H1 (cell line): ENCODE measurements at regions not wholly inside any gene's neighbourhood (a gene's known extent, or its start where the extent isn't known, plus 50 kb on each side); places are given as distances from the start of the nearest gene placed in this dataset.

Experiments used
- CTCF ChIA-PET: fragments of 300-600 bp; sonication (Branson Sonifier 250); formaldehyde crosslinking; loops from one replicate; lab custom pipeline; 2021; ENCODE audit not compliant: partially characterized antibody; lab: Charles Lee
- POLR2A ChIA-PET: fragments of 300-600 bp; sonication (Branson Sonifier 250); formaldehyde crosslinking; loops from one replicate; lab custom pipeline; 2021; ENCODE audit warnings: inconsistent platforms; ENCODE audit not compliant: partially characterized antibody; lab: Charles Lee
- DNase-seq, 2 experiments: peaks; one replicate each; pipeline versions ENCODE4 v3.0.0 to v3.0.0-alpha.2; 2010 to 2022; ENCODE audit warnings: low spot score in 2 of 2, low read depth in 1 of 2, mixed read lengths in 1 of 2
- FAIRE-seq: peaks from 2 replicates; lab custom pipeline; 2011; peaks lifted over from hg19 to GRCh38; lab: Jason Lieb, UNC
- H2AFZ ChIP-seq: 2 replicates; pipeline ENCODE4 v1.8.1; 2012; ENCODE audit warnings: low read length, inconsistent platforms
- H2AK5ac ChIP-seq: 2 replicates; pipeline ENCODE4 v1.6.1; 2013; ENCODE audit warnings: low read depth, low read length
- H2BK120ac ChIP-seq: replicated peaks from 2 replicates; pipeline ENCODE3; 2013; ENCODE audit warnings: low read depth, low read length, inconsistent platforms
- H2BK12ac ChIP-seq: 2 replicates; pipeline ENCODE4 v1.6.1; 2013; ENCODE audit warnings: low read depth, low read length
- H2BK15ac ChIP-seq: 2 replicates; pipeline ENCODE4 v1.6.1; 2013; ENCODE audit warnings: low read length
- H2BK20ac ChIP-seq: 2 replicates; pipeline ENCODE4 v1.6.1; 2013; ENCODE audit warnings: low read length
- H2BK5ac ChIP-seq: 2 replicates; pipeline ENCODE4 v1.6.1; 2013; ENCODE audit warnings: low read depth, low read length
- H3K14ac ChIP-seq: 2 replicates; pipeline ENCODE4 v1.6.1; 2013; ENCODE audit warnings: inconsistent platforms; ENCODE audit not compliant: insufficient read length
- H3K18ac ChIP-seq: 2 replicates; pipeline ENCODE4 v1.6.1; 2013; ENCODE audit warnings: low read length; ENCODE audit errors: extremely low read depth
- H3K23ac ChIP-seq: 2 replicates; pipeline ENCODE4 v1.6.1; 2013; ENCODE audit warnings: inconsistent platforms; ENCODE audit not compliant: insufficient read length
- H3K23me2 ChIP-seq: 2 replicates; pipeline ENCODE4 v1.6.1; 2013; ENCODE audit warnings: low read depth, low read length
- H3K27ac ChIP-seq: 2 replicates; pipeline ENCODE4 v1.6.1; 2011; ENCODE audit warnings: low read depth, low read length, inconsistent platforms
- H3K27me3 ChIP-seq, 4 experiments: replicated peaks in 1 of 4; 1 replicate in 1 of 4; 2 replicates in 3 of 4; pipeline versions ENCODE4 v1.6.1 to v1.8.1; 2011 to 2013; ENCODE audit warnings: low read length in 3 of 4, mild to moderate bottlenecking in 3 of 4, inconsistent platforms in 2 of 4, mixed read lengths in 2 of 4, moderate library complexity in 1 of 4; ENCODE audit not compliant: control insufficient read depth in 3 of 4, insufficient read depth in 3 of 4; ENCODE audit errors: extremely low read depth in 1 of 4
- H3K36me3 ChIP-seq, 4 experiments: 2 replicates each; pipeline versions ENCODE4 v1.6.1 to v1.8.1; 2011 to 2013; ENCODE audit warnings: mild to moderate bottlenecking in 4 of 4, low read length in 3 of 4, moderate library complexity in 2 of 4, control low read depth in 1 of 4, inconsistent platforms in 1 of 4; ENCODE audit not compliant: insufficient read depth in 4 of 4, control insufficient read depth in 2 of 4
- H3K4ac ChIP-seq: replicated peaks from 2 replicates; pipeline ENCODE3; 2013; ENCODE audit warnings: low read length, low read depth, mixed read lengths, inconsistent platforms; ENCODE audit not compliant: insufficient read length
- H3K4me1 ChIP-seq, 4 experiments: replicated peaks in 1 of 4; 1 replicate in 1 of 4; 2 replicates in 3 of 4; pipeline versions ENCODE4 v1.6.1 to v1.8.1; 2011 to 2013; ENCODE audit warnings: low read length in 3 of 4, inconsistent platforms in 2 of 4, mixed read lengths in 1 of 4; ENCODE audit not compliant: insufficient read depth in 4 of 4, control insufficient read depth in 3 of 4
- H3K4me2 ChIP-seq, 2 experiments: 2 replicates each; pipeline versions ENCODE4 v1.6.1 to v1.8.1; 2011 to 2013; ENCODE audit warnings: low read depth in 2 of 2, low read length in 2 of 2, control low read depth in 1 of 2, inconsistent platforms in 1 of 2, mild to moderate bottlenecking in 1 of 2; ENCODE audit not compliant: insufficient read depth in 1 of 2
- H3K4me3 ChIP-seq, 4 experiments: fragments of 200-600, 300-600 bp in 1 of 4; sonication (generic), shearing (Covaris generic), sonication (Bioruptor Twin) in 1 of 4; 2 replicates each; pipeline versions ENCODE4 v1.5.1 to v1.8.1; 2011 to 2016; ENCODE audit warnings: low read length in 4 of 4, low read depth in 3 of 4, control low read depth in 2 of 4, inconsistent platforms in 2 of 4, mild to moderate bottlenecking in 2 of 4, mixed read lengths in 1 of 4, moderate library complexity in 1 of 4; ENCODE audit not compliant: insufficient read depth in 2 of 4; ENCODE audit errors: extremely low read depth in 1 of 4
- H3K56ac ChIP-seq: replicated peaks from 2 replicates; pipeline ENCODE3; 2013; ENCODE audit warnings: low read depth, mild to moderate bottlenecking, mixed read lengths, low read length, inconsistent platforms; ENCODE audit not compliant: insufficient read length
- H3K79me1 ChIP-seq: 2 replicates; pipeline ENCODE4 v1.6.1; 2013; ENCODE audit warnings: low read depth, low read length, control low read depth
- H3K79me2 ChIP-seq, 2 experiments: 2 replicates each; pipeline versions ENCODE4 v1.6.1 to v1.8.1; 2012 to 2013; ENCODE audit warnings: low read length in 2 of 2, mild to moderate bottlenecking in 2 of 2, inconsistent platforms in 1 of 2; ENCODE audit not compliant: insufficient read depth in 2 of 2, control insufficient read depth in 1 of 2
- H3K9ac ChIP-seq, 4 experiments: replicated peaks in 1 of 4; 1 replicate in 1 of 4; 2 replicates in 3 of 4; pipeline versions ENCODE4 v1.6.1 to v1.8.1; 2011 to 2013; ENCODE audit warnings: low read depth in 3 of 4, low read length in 3 of 4, control low read depth in 2 of 4, mild to moderate bottlenecking in 2 of 4, moderate library complexity in 2 of 4, inconsistent platforms in 1 of 4; ENCODE audit errors: extremely low read depth in 1 of 4
- H3K9me3 ChIP-seq, 2 experiments: 2 replicates each; pipeline versions ENCODE4 v1.6.1 to v1.8.1; 2012 to 2013; ENCODE audit warnings: mild to moderate bottlenecking in 2 of 2, moderate library complexity in 2 of 2, control low read depth in 1 of 2, inconsistent platforms in 1 of 2, low read depth in 1 of 2, low read length in 1 of 2, mixed read lengths in 1 of 2; ENCODE audit not compliant: insufficient read depth in 2 of 2
- H4K20me1 ChIP-seq, 2 experiments: replicated peaks in 1 of 2; 2 replicates each; pipeline versions ENCODE3 to v1.8.1; 2011 to 2013; ENCODE audit warnings: inconsistent platforms in 2 of 2, low read length in 2 of 2, mild to moderate bottlenecking in 1 of 2; ENCODE audit not compliant: insufficient read depth in 2 of 2, control insufficient read depth in 1 of 2
- H4K5ac ChIP-seq: 2 replicates; pipeline ENCODE4 v1.6.1; 2013; ENCODE audit warnings: low read length, low read depth, mixed read lengths, inconsistent platforms; ENCODE audit not compliant: insufficient read length
- H4K8ac ChIP-seq: 2 replicates; pipeline ENCODE4 v1.8.0; 2013; ENCODE audit warnings: mild to moderate bottlenecking, moderate library complexity, low read length, inconsistent platforms; ENCODE audit not compliant: insufficient read depth; ENCODE audit errors: extremely low read depth
- H4K91ac ChIP-seq: replicated peaks from 2 replicates; pipeline ENCODE3; 2013; ENCODE audit warnings: low read length, mixed read lengths, inconsistent platforms; ENCODE audit not compliant: insufficient read length
- CTBP2 ChIP-seq: IDR thresholded peaks from 2 replicates; pipeline ENCODE4 v1.7.0; 2011; ENCODE audit warnings: borderline replicate concordance, mild to moderate bottlenecking, moderate library complexity, mixed read lengths, low read length; ENCODE audit not compliant: insufficient read depth, insufficient read length
- POLR2A ChIP-seq, 2 experiments: IDR thresholded peaks; 1 replicate in 1 of 2; 2 replicates in 1 of 2; pipeline ENCODE4 v1.6.1; 2011; ENCODE audit warnings: low read depth in 2 of 2, low read length in 2 of 2, mild to moderate bottlenecking in 2 of 2; ENCODE audit errors: control extremely low read depth in 1 of 2
- SIRT6 ChIP-seq: IDR thresholded peaks from one replicate; pipeline ENCODE4 v1.7.1; 2012; ENCODE audit warnings: low read length, inconsistent platforms
- WGBS, 2 experiments: shearing (Covaris generic) in 1 of 2; methylation state at CpG; one replicate each; pipeline versions ENCODE4 v1.1.6 to v1.1.7; 2013 to 2015; ENCODE audit warnings: low lambda C conversion rate in 2 of 2, mixed read lengths in 2 of 2, inconsistent platforms in 1 of 2, low coverage in 1 of 2, missing lambda C conversion rate in 1 of 2; ENCODE audit not compliant: insufficient replicate concordance in 2 of 2, insufficient coverage in 1 of 2, insufficient read length in 1 of 2; ENCODE audit errors: extremely low coverage in 1 of 2, missing lambda C conversion rate in 1 of 2; 5-methylcytosine and 5-hydroxymethylcytosine counted together

- H3K23ac ChIP-seq, result no peak overlapping the region
- H3K79me2 ChIP-seq, result no peaks in the 10 kb centered on the region; a peak in 1 of 4 replicates
- TF ChIP-seq POLR2A (IDR thresholded peaks at IDR 0.05; ENCODE audit: control extremely low read depth in 1 of 2, low read depth in 2 of 2, low read length in 2 of 2), result no peak
- TF ChIP-seq CTBP2, result no peak
- no peak for TF ChIP-seq SIRT6
- no peak for DNase-seq
- H2BK15ac ChIP-seq, result no peak overlapping the region
- FAIRE-seq, result no peak
- H3K79me1 ChIP-seq, result no peaks in the 10 kb centered on the region
- H2BK12ac ChIP-seq, result no peak overlapping the region
- no peak overlapping the region for H3K4me3 ChIP-seq
- no peak overlapping the region for H2AFZ ChIP-seq
- H3K9ac ChIP-seq, result no peak overlapping the region
- H4K5ac ChIP-seq, result no peak overlapping the region
- no peak overlapping the region for H3K4me2 ChIP-seq
- no peaks in the 10 kb centered on the region for H3K36me3 ChIP-seq
- no peak overlapping the region for H3K4ac ChIP-seq
- CTCF ChIA-PET, result interaction anchor here (0.9 to 1.8 kb wide), 6 partner anchors 14 to 227 kb away, joined by 3 to 5 read pairs (median 3); no protein-coding TSS in a partner anchor
- H3K4me1 ChIP-seq, result no peaks in the 10 kb centered on the region; a peak in 1 of 7 replicates
- H3K23me2 ChIP-seq, result peaks cover 10% of the 10 kb centered on the region
- peaks cover 0 to 7% of the 10 kb centered on the region in 2 experiments; a peak in 2 of 4 replicates for H3K9me3 ChIP-seq
- H3K56ac ChIP-seq, result no peak overlapping the region
- no peaks in the 10 kb centered on the region for H3K27me3 ChIP-seq
- no peak overlapping the region for H2BK120ac ChIP-seq
- H2BK5ac ChIP-seq, result no peak overlapping the region
- H2BK20ac ChIP-seq, result no peak overlapping the region
- POLR2A ChIA-PET, result no interaction called here
- H3K18ac ChIP-seq, result no peak overlapping the region
- H4K20me1 ChIP-seq, result peaks cover 0 to 6% of the 10 kb centered on the region in 2 experiments
- H3K14ac ChIP-seq, result no peak overlapping the region
- WGBS, 2 experiments, result 96% methylated on average over 5 of the region's 5 CpGs; no CpG with 5 or more reads in 1 of the 2 experiments
- H2AK5ac ChIP-seq, result no peak overlapping the region
- H4K8ac ChIP-seq, result peak overlapping the region; percentile 51; the same call in 1 of the 2 replicates
- no peak overlapping the region for H3K27ac ChIP-seq
- H4K91ac ChIP-seq, result no peak overlapping the region
Measured at GRCh38 chr1:29557066-29557465, 320.7 kb downstream of the PTPRU start.
